ENCODE measurements at regions not wholly inside any gene's neighbourhood (a gene's known extent, or its start where the extent isn't known, plus 50 kb on each side); places are given as distances from the start of the nearest gene placed in this dataset.

DNA sequence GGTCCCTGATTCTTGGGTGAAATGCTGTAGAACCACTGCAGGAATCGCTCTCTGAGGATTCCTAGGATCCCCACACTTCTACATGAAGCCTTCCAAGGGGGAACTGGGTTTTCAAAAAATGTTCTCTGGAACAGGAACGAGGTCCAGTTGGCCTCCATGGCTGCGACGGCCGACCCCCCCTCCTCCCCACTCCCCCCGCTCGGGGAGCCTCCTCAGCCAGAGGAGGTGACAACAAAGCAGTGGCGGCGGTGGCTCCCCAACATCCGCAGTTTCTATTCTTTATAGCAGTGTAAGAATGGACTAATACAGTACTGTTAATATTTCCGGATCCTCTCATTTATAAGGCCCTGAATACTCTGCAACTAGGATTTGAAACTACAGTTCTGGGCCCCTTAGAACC lies 84.0 kb upstream of the PLAAT1 start:
- Histone ChIP-seq H4K20me1 (ENCODE audit: control insufficient read depth, extremely low read depth, insufficient read depth, low read length) (no peaks in the 10 kb centered on the region), H3K27ac (ENCODE audit: insufficient read depth, low read length) (no peak overlapping the region), H3K27me3 (ENCODE audit: control insufficient read depth, insufficient read depth, low read length) (no peaks in the 10 kb centered on the region), H3K79me2 (ENCODE audit: control insufficient read depth, insufficient read depth, low read length) (no peaks in the 10 kb centered on the region), H3K9ac (ENCODE audit: insufficient read depth, low read length) (no peak overlapping the region), H2AFZ (ENCODE audit: low read length) (no peak overlapping the region), H3K36me3 (ENCODE audit: control insufficient read depth, insufficient read depth, low read length) (no peaks in the 10 kb centered on the region), H3K9me3 (ENCODE audit: control insufficient read depth, insufficient read depth, low read depth, low read length) (no peaks in the 10 kb centered on the region), H3K4me2 (ENCODE audit: extremely low read depth, insufficient read depth, low read length) (no peak overlapping the region), H3K4me1 (ENCODE audit: control insufficient read depth, extremely low read depth, insufficient read depth, low read length) (no peaks in the 10 kb centered on the region), H3K4me3 (replicated peaks in 1 of 4; ENCODE audit: control extremely low read depth in 1 of 4, insufficient read depth in 1 of 4, low read depth in 3 of 4, low read length in 4 of 4) (no peak overlapping the region)
- TF ChIP-seq EZH2 (IDR thresholded peaks at IDR 0.05; ENCODE audit: low read length, missing control alignments) (no peak), CTCF (conservative IDR thresholded peaks at IDR 0.05 in 1 of 2, IDR thresholded peaks at IDR 0.05 in 1 of 2; ENCODE audit: low read depth in 1 of 2, low read length in 2 of 2) (no peak)
- DNase-seq (ENCODE audit: low read depth in 2 of 2) = no peak

GRCh38 chr3:193165431-193166120 lies 75.4 kb upstream of the PLAAT1 start:
- no peaks in the 10 kb centered on the region for H4K20me1 ChIP-seq (ENCODE audit: control insufficient read depth, extremely low read depth, insufficient read depth, low read length)
- DNase-seq (ENCODE audit: low read depth in 2 of 2) = no peak
- H3K4me3 ChIP-seq (replicated peaks in 1 of 4; ENCODE audit: control extremely low read depth in 1 of 4, insufficient read depth in 1 of 4, low read depth in 3 of 4, low read length in 4 of 4) = no peak overlapping the region
- H2AFZ ChIP-seq (ENCODE audit: low read length) = no peak overlapping the region
- no peaks in the 10 kb centered on the region for H3K27me3 ChIP-seq (ENCODE audit: control insufficient read depth, insufficient read depth, low read length)
- H3K79me2 ChIP-seq (ENCODE audit: control insufficient read depth, insufficient read depth, low read length) = no peaks in the 10 kb centered on the region
- TF ChIP-seq EZH2 (IDR thresholded peaks at IDR 0.05; ENCODE audit: low read length, missing control alignments) (no peak), CTCF (conservative IDR thresholded peaks at IDR 0.05 in 1 of 2, IDR thresholded peaks at IDR 0.05 in 1 of 2; ENCODE audit: low read depth in 1 of 2, low read length in 2 of 2) (no peak)
- H3K27ac ChIP-seq (ENCODE audit: insufficient read depth, low read length) = no peak overlapping the region
- no peaks in the 10 kb centered on the region for H3K9me3 ChIP-seq (ENCODE audit: control insufficient read depth, insufficient read depth, low read depth, low read length)
- no peak overlapping the region for H3K9ac ChIP-seq (ENCODE audit: insufficient read depth, low read length)
- no peaks in the 10 kb centered on the region for H3K4me1 ChIP-seq (ENCODE audit: control insufficient read depth, extremely low read depth, insufficient read depth, low read length)
- H3K36me3 ChIP-seq (ENCODE audit: control insufficient read depth, insufficient read depth, low read length) = no peaks in the 10 kb centered on the region
- H3K4me2 ChIP-seq (ENCODE audit: extremely low read depth, insufficient read depth, low read length) = no peak overlapping the region

GRCh38 chr3:193168931-193169330 lies 72.1 kb upstream of the PLAAT1 start:
- H4K20me1 ChIP-seq (ENCODE audit: control insufficient read depth, extremely low read depth, insufficient read depth, low read length) = no peaks in the 10 kb centered on the region
- no peak for DNase-seq (ENCODE audit: low read depth in 2 of 2)
- no peak overlapping the region for H3K9ac ChIP-seq (ENCODE audit: insufficient read depth, low read length)
- H3K9me3 ChIP-seq (ENCODE audit: control insufficient read depth, insufficient read depth, low read depth, low read length) = no peaks in the 10 kb centered on the region
- no peak for TF ChIP-seq EZH2 (IDR thresholded peaks at IDR 0.05; ENCODE audit: low read length, missing control alignments)
- TF ChIP-seq CTCF (conservative IDR thresholded peaks at IDR 0.05 in 1 of 2, IDR thresholded peaks at IDR 0.05 in 1 of 2; ENCODE audit: low read depth in 1 of 2, low read length in 2 of 2) = no peak
- no peaks in the 10 kb centered on the region for H3K79me2 ChIP-seq (ENCODE audit: control insufficient read depth, insufficient read depth, low read length)
- H3K4me3 ChIP-seq (replicated peaks in 1 of 4; ENCODE audit: control extremely low read depth in 1 of 4, insufficient read depth in 1 of 4, low read depth in 3 of 4, low read length in 4 of 4) = no peak overlapping the region
- no peaks in the 10 kb centered on the region for H3K36me3 ChIP-seq (ENCODE audit: control insufficient read depth, insufficient read depth, low read length)
- H3K4me2 ChIP-seq (ENCODE audit: extremely low read depth, insufficient read depth, low read length) = no peak overlapping the region
- no peak overlapping the region for H2AFZ ChIP-seq (ENCODE audit: low read length)
- H3K27me3 ChIP-seq (ENCODE audit: control insufficient read depth, insufficient read depth, low read length) = no peaks in the 10 kb centered on the region
- H3K27ac ChIP-seq (ENCODE audit: insufficient read depth, low read length) = no peak overlapping the region
- H3K4me1 ChIP-seq (ENCODE audit: control insufficient read depth, extremely low read depth, insufficient read depth, low read length) = no peaks in the 10 kb centered on the region

Measured in fibroblast of lung (primary cell).